Neural crest cell (in vitro differentiated cells): ENCODE measurements at regions not wholly inside any gene's neighbourhood (a gene's known extent, or its start where the extent isn't known, plus 50 kb on each side); places are given as distances from the start of the nearest gene placed in this dataset.

Experiments
- DNase-seq: peaks from one replicate; pipeline ENCODE4 v3.0.0; 2021; ENCODE audit warnings: low read depth, mixed read lengths, low spot score
- H3K27ac Mint-ChIP-seq: one replicate; pipeline ENCODE4 v1.8.0; 2021; ENCODE audit warnings: mild to moderate bottlenecking, mixed read lengths; ENCODE audit not compliant: unreplicated experiment
- H3K27me3 Mint-ChIP-seq: 2 replicates; pipeline ENCODE4 v1.8.0; 2021; ENCODE audit warnings: low read depth, mild to moderate bottlenecking, mixed read lengths
- H3K36me3 Mint-ChIP-seq: 2 replicates; pipeline ENCODE4 v1.8.0; 2021; ENCODE audit warnings: low read depth, mild to moderate bottlenecking, mixed read lengths
- H3K4me1 Mint-ChIP-seq: 2 replicates; pipeline ENCODE4 v1.8.0; 2021; ENCODE audit warnings: mixed read lengths
- H3K4me3 Mint-ChIP-seq: one replicate; pipeline ENCODE4 v1.8.0; 2021; ENCODE audit warnings: mild to moderate bottlenecking, mixed read lengths
- H3K9me3 Mint-ChIP-seq: 2 replicates; pipeline ENCODE4 v1.8.0; 2021; ENCODE audit warnings: mixed read lengths
- CTCF ChIP-seq: fragments of 200-600 bp; sonication (generic); conservative IDR thresholded peaks from 2 replicates; pipeline ENCODE4 v1.5.0; 2021; ENCODE audit warnings: antibody characterized with exemption, mild to moderate bottlenecking

GRCh38 chr18:22543769-22544168 is 126.1 kb upstream of the CTAGE1 start:
- Mint-ChIP-seq H3K36me3 (no peaks in the 10 kb centered on the region), H3K4me3 (no peak overlapping the region), H3K9me3 (peaks cover 3% of the 10 kb centered on the region), H3K27me3 (no peaks in the 10 kb centered on the region), H3K27ac (no peak overlapping the region), H3K4me1 (peaks cover 11% of the 10 kb centered on the region)
- no peak for DNase-seq
- TF ChIP-seq CTCF = no peak

GRCh38 chr18:22544626-22545025 is 126.9 kb upstream of the CTAGE1 start:
- no peak for TF ChIP-seq CTCF
- H3K9me3 Mint-ChIP-seq = peaks cover 3% of the 10 kb centered on the region
- H3K4me3 Mint-ChIP-seq = no peak overlapping the region
- H3K36me3 Mint-ChIP-seq = no peaks in the 10 kb centered on the region
- H3K4me1 Mint-ChIP-seq = peaks cover 11% of the 10 kb centered on the region
- no peak overlapping the region for H3K27ac Mint-ChIP-seq
- DNase-seq = no peak
- no peaks in the 10 kb centered on the region for H3K27me3 Mint-ChIP-seq

GRCh38 chr18:22545066-22545760 is 127.5 kb upstream of the CTAGE1 start:
- no peaks in the 10 kb centered on the region for H3K27me3 Mint-ChIP-seq
- no peak for DNase-seq
- H3K4me3 Mint-ChIP-seq = no peak overlapping the region
- peaks cover 3% of the 10 kb centered on the region for H3K9me3 Mint-ChIP-seq
- no peak for TF ChIP-seq CTCF
- H3K4me1 Mint-ChIP-seq = peaks cover 11% of the 10 kb centered on the region
- no peak overlapping the region for H3K27ac Mint-ChIP-seq
- H3K36me3 Mint-ChIP-seq = no peaks in the 10 kb centered on the region

GRCh38 chr18:22546905-22547570 is 129.3 kb upstream of the CTAGE1 start:
- peaks cover 11% of the 10 kb centered on the region for H3K4me1 Mint-ChIP-seq
- no peaks in the 10 kb centered on the region for H3K27me3 Mint-ChIP-seq
- no peak for TF ChIP-seq CTCF
- H3K36me3 Mint-ChIP-seq = no peaks in the 10 kb centered on the region
- no peak overlapping the region for H3K27ac Mint-ChIP-seq
- H3K4me3 Mint-ChIP-seq = no peak overlapping the region
- DNase-seq = no peak
- H3K9me3 Mint-ChIP-seq = no peaks in the 10 kb centered on the region

GRCh38 chr18:22547807-22548561 is 130.3 kb upstream of the CTAGE1 start:
- Mint-ChIP-seq H3K36me3 (no peaks in the 10 kb centered on the region), H3K9me3 (no peaks in the 10 kb centered on the region), H3K4me3 (no peak overlapping the region), H3K27me3 (no peaks in the 10 kb centered on the region), H3K27ac (no peak overlapping the region), H3K4me1 (peaks cover 11% of the 10 kb centered on the region)
- DNase-seq = no peak
- TF ChIP-seq CTCF = no peak
